Right lobe of liver (tissue), 4 donors: ENCODE measurements at regions not wholly inside any gene's neighbourhood (a gene's known extent, or its start where the extent isn't known, plus 50 kb on each side); places are given as distances from the start of the nearest gene placed in this dataset.

Source experiments
- CTCF ChIP-seq, 4 donors: fragments of 200-600 bp in 3 of 4; fragments of 450-650 bp in 1 of 4; IDR thresholded peaks; one replicate each; pipeline versions ENCODE4 v1.5.1 to v1.8.0; 2016 to 2022; ENCODE audit warnings: antibody characterized with exemption in 4 of 4, mild to moderate bottlenecking in 2 of 4
- POLR2A ChIP-seq: fragments of 450-650 bp; IDR thresholded peaks from one replicate; pipeline ENCODE4 v1.6.1; 2017; ENCODE audit warnings: antibody characterized with exemption, mild to moderate bottlenecking
- donor health status: DM: no; HTN: no; CAD: no.
- donor health status: DM: no; HTN: no; CAD: no.
- donor health status: DM: no; HTN: yes; CAD: no.

DNA sequence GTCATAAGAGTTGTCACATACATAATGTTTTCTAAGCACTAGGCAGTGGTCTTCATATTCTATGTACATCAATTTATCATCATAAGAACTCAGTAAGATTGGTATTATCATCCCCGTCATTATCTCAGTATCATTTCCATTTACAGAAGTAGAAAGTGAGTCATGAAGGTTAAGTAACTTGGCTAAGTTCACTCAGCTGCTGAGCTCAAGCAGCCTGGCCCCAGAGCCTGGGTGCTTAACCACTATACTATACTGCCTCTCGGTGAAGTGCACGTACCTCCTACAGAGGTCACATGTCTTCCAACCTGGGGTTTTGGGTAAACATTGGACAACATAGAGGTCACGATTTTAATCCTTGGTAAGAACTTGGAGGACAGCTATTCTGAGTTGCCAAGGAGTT, 161.5 kb upstream of the GATB start:
- TF ChIP-seq CTCF (IDR thresholded peaks at IDR 0.05), result no peak
- no peak for TF ChIP-seq POLR2A
